ENCODE measurements at regions not wholly inside any gene's neighbourhood (a gene's known extent, or its start where the extent isn't known, plus 50 kb on each side); places are given as distances from the start of the nearest gene placed in this dataset.

DNA sequence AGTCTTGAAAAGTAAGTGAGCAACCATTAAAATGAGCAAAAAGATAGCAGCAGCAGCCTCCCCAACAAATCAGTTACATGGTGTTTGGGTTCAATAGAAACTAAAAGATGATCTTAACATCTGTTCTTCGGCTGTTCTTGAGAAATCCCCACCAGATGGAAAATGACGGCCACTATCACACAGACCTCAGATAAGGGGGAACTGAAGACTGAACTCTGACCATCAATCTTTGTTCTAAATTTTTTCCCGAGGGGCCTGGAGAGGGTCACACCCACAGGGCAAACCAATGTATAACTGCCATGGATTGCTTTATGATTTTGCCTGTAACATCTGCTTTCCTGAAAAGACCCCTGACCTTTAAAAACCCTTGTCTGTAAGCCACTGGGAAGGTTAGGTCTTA, 624.8 kb upstream of the KIRREL3 start:
- no peak for DNase-seq

DNA sequence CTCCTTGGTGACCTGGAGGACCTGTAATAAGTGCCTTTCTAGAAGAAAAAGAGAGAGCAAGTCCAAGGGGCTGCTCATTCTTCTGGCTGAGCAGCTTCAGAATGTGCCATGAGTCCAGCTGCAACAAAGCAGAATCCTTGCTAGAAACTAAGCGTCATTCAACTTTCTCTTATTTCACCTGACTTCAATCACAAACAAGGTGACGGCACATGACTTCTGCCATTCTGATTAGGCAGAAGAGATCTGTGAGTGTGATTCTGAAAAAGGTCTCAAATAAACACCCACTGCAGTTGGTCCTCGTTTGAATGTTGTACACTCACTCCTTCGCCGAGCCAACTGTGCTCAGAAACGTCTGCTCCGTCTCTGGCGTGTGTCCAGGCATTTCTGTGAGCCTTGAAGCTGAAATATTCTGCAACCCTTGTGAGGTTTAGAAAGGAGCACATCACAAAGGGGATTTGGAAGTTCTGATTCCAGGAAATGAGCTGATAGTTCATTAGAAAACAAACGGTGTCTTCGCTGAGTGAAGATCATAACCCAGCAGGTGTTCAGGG, 623.8 kb upstream of the KIRREL3 start:
- DNase-seq, result peak; percentile 8 to 9

DNA sequence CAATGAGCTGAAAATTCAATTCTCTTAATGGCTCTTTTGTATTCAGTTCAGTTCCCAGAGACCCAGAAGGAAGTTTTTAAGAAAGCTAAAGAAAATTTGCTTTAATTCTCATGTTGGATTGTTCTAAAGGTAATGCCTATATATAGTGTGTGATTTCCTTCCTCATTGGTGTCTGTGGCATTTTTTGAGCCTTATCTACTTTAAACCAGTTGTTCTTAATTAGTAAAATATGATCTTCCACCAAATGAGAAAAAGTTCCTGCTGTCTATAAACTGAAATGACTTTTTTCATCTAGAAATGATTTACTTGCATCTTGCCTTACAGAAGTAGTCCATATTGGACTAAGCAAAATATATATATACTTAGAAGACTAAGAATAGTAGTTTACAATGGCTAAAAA, 622.1 kb upstream of the KIRREL3 start:
- DNase-seq, result no peak

GRCh38 chr11:127620671-127621070, 620.1 kb upstream of the KIRREL3 start:
- DNase-seq, result no peak

- DNase-seq, result no peak
Observed at GRCh38 chr11:127619946-127620345, 619.4 kb upstream of the KIRREL3 start.

GRCh38 chr11:127618721-127619120, 618.2 kb upstream of the KIRREL3 start:
- DNase-seq, result no peak

GRCh38 chr11:127616158-127616557, 615.6 kb upstream of the KIRREL3 start:
- no peak for DNase-seq

DNA sequence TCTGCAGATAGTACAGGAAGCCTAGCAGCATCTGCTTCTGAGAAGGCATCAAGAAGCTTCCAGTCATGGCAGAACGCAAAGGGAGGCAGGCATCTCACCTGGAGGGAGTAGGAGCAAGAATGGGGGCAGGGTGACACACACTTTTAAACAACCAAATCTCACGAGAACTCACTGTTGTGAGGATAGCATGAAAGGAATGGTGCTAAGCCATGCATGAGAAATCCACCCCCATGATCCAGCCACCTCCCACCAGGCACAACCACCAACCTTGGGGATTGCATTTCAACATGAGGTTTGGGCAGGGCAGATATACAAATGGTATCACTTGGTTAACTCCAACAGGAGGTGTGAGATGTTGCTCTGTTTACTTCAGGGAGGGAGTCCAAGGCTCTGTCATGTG, 612.0 kb upstream of the KIRREL3 start:
- DNase-seq, result no peak

DNA sequence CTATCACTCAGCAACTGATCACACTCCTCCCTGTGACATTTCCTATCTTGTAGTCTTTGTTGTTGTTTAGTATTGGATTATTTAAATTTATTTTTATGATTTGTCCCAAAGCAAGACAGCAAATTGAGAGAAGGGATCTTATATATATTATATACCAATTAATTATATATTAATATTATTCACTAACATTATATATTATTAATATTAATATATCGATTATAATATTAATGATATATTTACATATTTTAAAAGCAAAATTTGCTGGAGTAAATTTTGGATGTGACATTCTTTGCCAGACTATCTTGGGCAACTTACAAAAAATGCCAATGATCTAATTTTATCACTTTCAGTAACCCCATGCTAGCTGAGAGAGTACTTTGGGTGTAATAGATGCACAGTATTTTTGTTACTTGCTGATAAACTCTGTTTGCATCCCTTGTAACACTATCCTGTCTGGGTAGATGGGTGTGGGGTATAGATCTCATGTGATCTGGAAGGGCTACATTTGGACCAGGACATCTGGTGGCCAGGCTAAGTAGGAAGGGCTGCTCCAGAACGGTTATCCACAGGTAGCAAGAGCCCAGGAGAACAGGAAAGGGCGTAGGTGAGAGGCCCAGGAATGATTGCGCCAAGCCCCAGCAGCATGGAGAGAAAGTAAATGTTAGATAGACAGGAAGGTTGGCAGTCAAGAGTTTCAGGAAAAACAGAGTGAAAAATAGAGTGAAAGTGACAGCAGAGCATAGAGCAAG, 608.6 kb upstream of the KIRREL3 start:
- DNase-seq, result no peak

DNA sequence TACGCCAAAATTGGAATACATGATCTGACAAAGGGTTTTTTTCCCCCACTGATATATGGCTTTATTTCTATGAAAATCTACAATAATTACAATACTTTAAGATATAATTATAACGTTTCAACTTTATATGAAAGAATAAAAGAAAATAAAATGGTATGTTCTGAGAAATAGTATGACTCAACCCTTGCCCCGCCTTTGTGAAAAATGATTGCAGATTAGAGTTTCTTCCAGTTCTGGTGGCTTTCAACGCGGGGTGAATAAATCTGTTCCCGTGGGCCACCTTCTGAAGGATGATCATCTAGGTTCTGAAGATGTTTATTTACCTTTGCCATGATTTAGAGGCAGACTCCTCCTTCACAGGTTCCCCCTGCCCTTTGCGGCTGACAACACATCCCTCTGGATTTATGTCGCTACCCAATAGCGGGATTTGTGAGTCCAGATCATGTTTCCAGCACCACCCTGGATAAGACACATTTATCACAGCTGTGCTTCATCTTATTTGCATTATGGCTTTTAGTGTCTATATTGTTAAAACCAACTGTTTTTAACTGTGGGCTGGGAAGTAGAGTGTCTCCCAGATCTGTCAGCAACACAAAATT, 607.0 kb upstream of the KIRREL3 start:
- DNase-seq, result no peak

- no peak for DNase-seq
Observed at GRCh38 chr11:127601578-127601977, 601.0 kb upstream of the KIRREL3 start.

DNA sequence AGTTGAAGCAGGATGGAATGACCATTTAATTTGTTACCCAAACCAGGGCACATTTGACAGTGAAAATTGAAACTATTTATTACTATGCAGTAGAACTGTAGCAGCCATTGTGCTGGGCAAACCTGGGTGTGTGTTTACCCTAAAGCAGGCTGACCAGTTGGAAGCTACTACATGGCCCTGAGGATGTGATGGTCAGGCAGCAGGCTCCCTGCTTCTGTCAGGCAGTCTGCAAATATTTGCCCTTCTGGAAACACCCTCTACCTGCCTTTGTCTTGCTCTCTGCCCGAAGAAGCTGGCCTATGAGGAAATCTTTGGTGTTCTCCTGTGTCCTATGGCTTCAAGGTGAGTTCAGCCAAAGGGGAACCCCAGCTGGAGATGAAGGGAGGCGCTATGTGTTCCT, 600.1 kb upstream of the KIRREL3 start:
- DNase-seq, result no peak

GRCh38 chr11:127598476-127598875, 597.9 kb upstream of the KIRREL3 start:
- no peak for DNase-seq

GRCh38 chr11:127596433-127596832, 595.9 kb upstream of the KIRREL3 start:
- no peak for DNase-seq

DNA sequence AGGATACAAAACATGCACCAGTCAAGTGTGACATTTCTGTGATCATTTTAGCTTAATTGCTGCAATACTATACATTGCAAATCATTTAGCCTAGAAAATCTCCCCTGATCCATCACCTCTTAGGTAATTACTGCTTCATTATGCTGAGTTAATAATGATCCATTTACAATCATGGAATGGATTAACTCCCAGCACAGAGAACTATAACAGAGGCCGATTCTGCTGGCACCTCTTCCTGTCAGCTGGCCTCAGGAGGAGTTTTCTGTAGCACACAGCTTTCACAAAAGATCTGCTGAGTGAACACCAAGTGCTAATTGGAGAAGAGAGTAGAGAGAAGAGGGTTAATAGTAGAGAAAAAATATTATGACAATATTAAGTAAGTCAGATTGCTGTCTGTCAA, 591.8 kb upstream of the KIRREL3 start:
- no peak for DNase-seq

GRCh38 chr11:127590314-127590713, 589.7 kb upstream of the KIRREL3 start:
- DNase-seq, result no peak

GRCh38 chr11:127588431-127588830, 587.9 kb upstream of the KIRREL3 start:
- no peak for DNase-seq

- DNase-seq, result no peak
Observed at GRCh38 chr11:127587511-127587910, 586.9 kb upstream of the KIRREL3 start.

DNA sequence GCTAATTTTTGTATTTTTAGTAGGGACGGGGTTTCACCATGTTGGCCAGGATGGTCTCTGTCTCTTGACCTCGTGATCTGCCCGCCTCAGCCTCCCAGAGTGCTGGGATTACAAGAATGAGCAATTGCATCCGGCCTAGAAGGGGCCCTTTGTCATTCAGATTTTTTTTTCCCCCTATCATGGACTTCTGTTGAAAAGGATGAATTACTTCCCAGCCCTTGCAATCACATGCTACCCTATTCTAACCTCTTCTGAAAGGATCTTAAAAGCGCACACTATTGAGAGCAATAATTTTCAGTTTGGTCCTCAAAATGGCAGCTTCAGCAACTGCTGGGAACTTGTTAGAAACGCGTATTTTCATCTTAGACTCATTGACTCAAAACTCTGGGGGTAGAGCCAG, 575.6 kb upstream of the KIRREL3 start:
- DNase-seq, result no peak

- no peak for DNase-seq
Observed at GRCh38 chr11:127574478-127574877, 573.9 kb upstream of the KIRREL3 start.

GRCh38 chr11:127568891-127569290, 568.3 kb upstream of the KIRREL3 start:
- DNase-seq, result no peak

GRCh38 chr11:127567237-127567932, 566.8 kb upstream of the KIRREL3 start:
- no peak for DNase-seq

- DNase-seq, result no peak
Observed at GRCh38 chr11:127564810-127565209, 564.2 kb upstream of the KIRREL3 start.

DNA sequence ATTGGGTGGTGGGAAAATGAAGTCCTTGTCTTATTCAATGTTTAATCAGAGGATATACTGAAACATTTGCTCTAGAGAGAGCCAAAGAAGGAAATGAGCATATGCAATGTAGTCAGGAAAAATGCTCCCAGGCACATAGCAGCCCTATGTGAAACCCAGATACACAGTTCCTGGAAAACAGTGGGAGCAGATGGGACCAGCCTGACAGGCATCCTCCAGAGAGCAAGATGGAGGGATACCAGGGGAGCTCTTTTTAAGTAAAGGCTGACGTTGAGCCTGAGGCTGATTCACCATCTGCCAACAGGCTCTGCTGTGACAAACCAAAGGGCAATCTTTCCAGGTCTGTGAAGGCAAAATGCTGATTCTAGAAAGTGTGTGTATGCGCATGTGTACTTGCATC, 559.4 kb upstream of the KIRREL3 start:
- DNase-seq, result no peak

All from SHP77 (cell line).